Activated CD4-positive, alpha-beta T cell treated with anti-CD3 and anti-CD28 coated beads, Interleukin-2, amount 10 ng/mL, durations not matched to agents 7 days and 5 days (primary cell): ENCODE measurements at regions not wholly inside any gene's neighbourhood (a gene's known extent, or its start where the extent isn't known, plus 50 kb on each side); places are given as distances from the start of the nearest gene placed in this dataset.

Experiments
- CTCF ChIA-PET: fragments of 350-600 bp; sonication (Branson Sonifier 250); formaldehyde crosslinking; loops from one replicate; lab custom pipeline; 2021; ENCODE audit warnings: antibody characterized with exemption; lab: Charles Lee
- POLR2A ChIA-PET: fragments of 350-600 bp; sonication (Branson Sonifier 250); formaldehyde crosslinking; loops from one replicate; lab custom pipeline; 2021; ENCODE audit warnings: antibody characterized with exemption; lab: Charles Lee
- DNase-seq: peaks from one replicate; pipeline ENCODE4 v3.0.0-alpha.2; 2020
- H3K27ac Mint-ChIP-seq: one replicate; pipeline ENCODE4 v1.8.0; 2021; ENCODE audit warnings: mild to moderate bottlenecking, moderate library complexity, mixed read lengths
- H3K27me3 Mint-ChIP-seq: one replicate; pipeline ENCODE4 v1.8.0; 2021; ENCODE audit warnings: mixed read lengths
- H3K36me3 Mint-ChIP-seq: one replicate; pipeline ENCODE4 v1.8.0; 2021; ENCODE audit warnings: low read depth, mixed read lengths
- H3K4me1 Mint-ChIP-seq: one replicate; pipeline ENCODE4 v1.8.0; 2021; ENCODE audit warnings: mixed read lengths
- H3K4me3 Mint-ChIP-seq: one replicate; pipeline ENCODE4 v1.8.0; 2021; ENCODE audit warnings: mild to moderate bottlenecking, moderate library complexity, mixed read lengths
- H3K9me3 Mint-ChIP-seq: one replicate; pipeline ENCODE4 v1.8.0; 2021; ENCODE audit warnings: mixed read lengths

DNA sequence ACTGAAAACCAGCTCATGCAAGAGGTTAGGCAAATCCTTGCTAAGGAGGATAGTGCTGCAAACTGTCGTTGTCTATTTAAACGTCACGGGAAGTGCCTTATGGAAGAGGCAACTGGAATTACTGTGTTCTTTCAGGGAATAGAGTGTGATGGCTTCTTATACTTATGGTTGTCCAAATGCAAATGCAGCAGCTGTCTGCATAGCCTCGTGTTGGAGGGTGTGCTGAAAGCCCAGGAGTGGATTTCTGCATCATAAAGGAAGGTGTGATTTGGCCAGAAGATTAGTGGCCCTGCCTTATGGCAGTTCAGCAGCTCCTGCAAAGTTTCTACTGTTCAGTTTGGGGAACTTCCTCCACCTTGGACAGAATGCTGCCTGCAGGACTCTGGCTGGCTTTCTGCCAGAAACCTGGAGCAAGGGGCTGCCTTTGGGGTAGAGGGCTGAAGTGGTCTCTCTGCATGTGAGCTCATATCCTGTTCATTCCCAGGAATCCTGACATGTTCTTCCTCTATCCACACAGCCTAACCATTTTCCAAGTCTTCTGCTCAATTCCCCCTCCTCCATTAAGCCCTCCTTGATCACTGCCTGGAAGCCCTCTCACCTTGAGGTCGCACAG lies 321.2 kb upstream of the CXCR4 start:
- CTCF ChIA-PET, result interaction anchor here (1.2 kb wide), 1 partner anchor 8 kb away, joined by 4 read pairs; no protein-coding TSS in a partner anchor

GRCh38 chr2:136437461-136437860 lies 319.5 kb upstream of the CXCR4 start:
- ChIA-PET POLR2A (no interaction called here), CTCF (interaction anchor here (1.1 kb wide), 1 partner anchor 10 kb away, joined by 3 read pairs; no protein-coding TSS in a partner anchor)
- Mint-ChIP-seq H3K9me3 (no peaks in the 10 kb centered on the region), H3K27me3 (peaks cover 6% of the 10 kb centered on the region), H3K4me1 (no peaks in the 10 kb centered on the region), H3K36me3 (no peaks in the 10 kb centered on the region), H3K27ac (no peak overlapping the region), H3K4me3 (no peak overlapping the region)
- DNase-seq, result no peak

More for the DNA sequence above, 321.2 kb upstream of the CXCR4 start:
- POLR2A ChIA-PET, result no interaction called here
- Mint-ChIP-seq H3K4me1 (no peaks in the 10 kb centered on the region), H3K36me3 (no peaks in the 10 kb centered on the region), H3K27ac (no peak overlapping the region), H3K27me3 (peaks cover 6% of the 10 kb centered on the region), H3K4me3 (no peak overlapping the region), H3K9me3 (no peaks in the 10 kb centered on the region)
- DNase-seq, result no peak

DNA sequence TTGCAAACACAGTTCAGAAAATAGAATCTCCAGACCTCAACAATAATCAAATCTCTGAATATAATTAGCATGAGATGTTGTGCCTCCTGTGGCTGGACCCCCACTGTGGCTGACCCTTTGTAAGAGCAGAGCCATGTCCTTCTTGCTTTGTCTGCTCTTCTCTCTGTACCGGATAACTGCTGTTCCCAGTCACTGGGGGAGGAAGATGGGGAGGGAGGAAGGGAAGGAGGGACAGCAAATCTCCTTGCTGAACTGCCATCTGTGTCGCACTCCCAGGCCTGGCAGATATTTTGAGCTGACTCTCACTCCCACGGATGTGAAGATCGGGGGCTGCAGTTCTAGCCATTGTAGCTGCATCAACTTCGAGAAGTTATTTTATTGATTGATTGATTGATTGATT lies 319.0 kb upstream of the CXCR4 start:
- no peak for DNase-seq
- H3K27ac Mint-ChIP-seq, result no peak overlapping the region
- ChIA-PET CTCF (interaction anchor here (1.1 kb wide), 1 partner anchor 10 kb away, joined by 3 read pairs; no protein-coding TSS in a partner anchor), POLR2A (no interaction called here)
- no peak overlapping the region for H3K4me3 Mint-ChIP-seq
- H3K27me3 Mint-ChIP-seq, result peaks cover 6% of the 10 kb centered on the region
- H3K36me3 Mint-ChIP-seq, result no peaks in the 10 kb centered on the region
- H3K9me3 Mint-ChIP-seq, result no peaks in the 10 kb centered on the region
- H3K4me1 Mint-ChIP-seq, result no peaks in the 10 kb centered on the region

DNA sequence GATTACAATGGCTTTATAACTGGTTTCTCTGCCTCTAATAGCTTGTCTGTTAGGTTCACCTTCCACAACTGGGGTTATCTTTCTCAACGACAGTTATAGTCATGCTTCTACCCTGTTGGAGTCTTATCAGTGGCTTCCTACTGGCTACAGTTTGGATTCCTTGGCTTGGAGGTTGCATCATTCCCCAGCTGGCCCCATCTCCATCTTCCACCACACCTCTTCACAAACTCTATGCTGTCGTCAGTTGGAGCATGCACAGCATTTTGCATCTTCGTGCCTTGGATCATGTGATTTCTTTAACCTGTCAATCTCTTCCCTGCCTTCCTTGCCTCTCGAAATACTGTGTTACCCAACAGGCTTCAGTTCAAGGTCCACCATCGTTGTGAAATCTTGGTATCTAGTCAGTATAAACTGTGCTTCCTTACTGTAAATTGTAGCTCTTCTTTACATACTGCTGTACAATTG lies 316.3 kb upstream of the CXCR4 start:
- H3K9me3 Mint-ChIP-seq, result no peaks in the 10 kb centered on the region
- POLR2A ChIA-PET, result no interaction called here
- peaks cover 11% of the 10 kb centered on the region for H3K27me3 Mint-ChIP-seq
- no peaks in the 10 kb centered on the region for H3K4me1 Mint-ChIP-seq
- CTCF ChIA-PET, result interaction anchor here (1.2 kb wide), 1 partner anchor 11 kb away, joined by 6 read pairs; no protein-coding TSS in a partner anchor
- H3K36me3 Mint-ChIP-seq, result no peaks in the 10 kb centered on the region
- no peak for DNase-seq
- no peak overlapping the region for H3K4me3 Mint-ChIP-seq
- H3K27ac Mint-ChIP-seq, result no peak overlapping the region

GRCh38 chr2:136433261-136433660 lies 315.3 kb upstream of the CXCR4 start:
- no peak overlapping the region for H3K27ac Mint-ChIP-seq
- no peak for DNase-seq
- no peaks in the 10 kb centered on the region for H3K36me3 Mint-ChIP-seq
- ChIA-PET POLR2A (no interaction called here), CTCF (no interaction called here)
- H3K4me3 Mint-ChIP-seq, result no peak overlapping the region
- no peaks in the 10 kb centered on the region for H3K4me1 Mint-ChIP-seq
- H3K27me3 Mint-ChIP-seq, result peaks cover 17% of the 10 kb centered on the region
- no peaks in the 10 kb centered on the region for H3K9me3 Mint-ChIP-seq

DNA sequence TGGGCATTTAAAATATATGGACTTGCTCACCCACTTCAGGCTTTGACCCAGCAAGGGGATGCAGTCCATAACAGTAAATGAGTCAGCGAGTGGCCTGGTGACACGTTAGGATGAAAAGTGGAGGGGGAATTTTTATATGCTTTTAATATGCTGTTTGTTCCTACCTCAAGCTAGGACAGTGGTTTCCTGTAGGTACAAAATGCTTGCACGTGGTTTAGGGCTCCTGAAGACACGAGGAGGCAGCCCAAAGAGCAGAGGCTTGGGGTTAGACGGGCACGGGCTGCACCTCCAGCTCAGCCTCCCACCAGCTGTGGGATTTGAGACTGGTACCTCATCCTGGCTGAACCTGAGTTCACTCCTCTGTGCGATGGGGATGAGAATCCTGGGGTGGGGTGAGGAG lies 306.2 kb upstream of the CXCR4 start:
- H3K27me3 Mint-ChIP-seq, result peaks cover 52% of the 10 kb centered on the region
- H3K36me3 Mint-ChIP-seq, result no peaks in the 10 kb centered on the region
- H3K4me1 Mint-ChIP-seq, result peaks cover 25% of the 10 kb centered on the region
- H3K4me3 Mint-ChIP-seq, result peak overlapping the region; percentile 69
- no peaks in the 10 kb centered on the region for H3K9me3 Mint-ChIP-seq
- peak overlapping the region; percentile 62 for H3K27ac Mint-ChIP-seq
- CTCF ChIA-PET, result interaction anchor here (0.9 to 1.3 kb wide), 4 partner anchors 10 to 1415 kb away, joined by 3 to 6 read pairs (median 4); no protein-coding TSS in a partner anchor
- DNase-seq, result peak; percentile 16
- POLR2A ChIA-PET, result no interaction called here

GRCh38 chr2:136423516-136423996 lies 305.6 kb upstream of the CXCR4 start:
- H3K4me1 Mint-ChIP-seq, result peaks cover 25% of the 10 kb centered on the region
- POLR2A ChIA-PET, result no interaction called here

DNA sequence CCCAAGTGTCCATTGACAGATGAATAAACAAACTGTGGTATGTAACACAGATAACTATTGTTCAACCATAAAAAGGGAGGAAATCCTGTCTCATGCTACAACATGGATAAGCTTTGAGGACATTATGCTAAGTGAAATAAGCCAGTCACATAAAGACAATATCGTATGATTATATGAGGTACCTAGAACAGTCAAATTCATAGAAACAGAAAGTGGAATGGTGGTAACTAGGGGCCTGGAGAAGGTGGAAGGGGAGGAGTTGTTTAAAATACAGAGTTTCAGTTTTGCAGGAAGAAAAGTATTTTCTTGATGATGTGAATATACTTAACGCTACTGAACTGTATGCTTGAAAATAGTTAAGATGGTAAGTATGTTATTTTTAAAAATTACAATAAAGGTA lies 304.6 kb upstream of the CXCR4 start:
- H3K27ac Mint-ChIP-seq, result no peak overlapping the region
- CTCF ChIA-PET, result interaction anchor here (0.6 kb wide), 1 partner anchor 156 kb away, joined by 3 read pairs; no protein-coding TSS in a partner anchor
- POLR2A ChIA-PET, result interaction anchor here (0.7 kb wide), 1 partner anchor 40 kb away, joined by 3 read pairs; no protein-coding TSS in a partner anchor
- no peaks in the 10 kb centered on the region for H3K36me3 Mint-ChIP-seq
- peaks cover 25% of the 10 kb centered on the region for H3K4me1 Mint-ChIP-seq
- peaks cover 59% of the 10 kb centered on the region for H3K27me3 Mint-ChIP-seq
- no peak for DNase-seq
- H3K9me3 Mint-ChIP-seq, result no peaks in the 10 kb centered on the region
- peak overlapping the region; percentile 14 for H3K4me3 Mint-ChIP-seq

More at GRCh38 chr2:136423516-136423996, 305.6 kb upstream of the CXCR4 start:
- peak; percentile 85 for DNase-seq
- Mint-ChIP-seq H3K9me3 (no peaks in the 10 kb centered on the region), H3K27ac (peak overlapping the region; percentile 62), H3K27me3 (peaks cover 51% of the 10 kb centered on the region), H3K36me3 (no peaks in the 10 kb centered on the region), H3K4me3 (peak overlapping the region; percentile 69)
- CTCF ChIA-PET, result interaction anchor here (0.7 to 1.3 kb wide), 5 partner anchors 10 to 1808 kb away, joined by 3 to 6 read pairs (median 4); no protein-coding TSS in a partner anchor

GRCh38 chr2:136420346-136420745 lies 302.4 kb upstream of the CXCR4 start:
- no peaks in the 10 kb centered on the region for H3K36me3 Mint-ChIP-seq
- no peak for DNase-seq
- no peak overlapping the region for H3K4me3 Mint-ChIP-seq
- POLR2A ChIA-PET, result no interaction called here
- CTCF ChIA-PET, result no interaction called here
- peaks cover 50% of the 10 kb centered on the region for H3K27me3 Mint-ChIP-seq
- H3K9me3 Mint-ChIP-seq, result no peaks in the 10 kb centered on the region
- H3K27ac Mint-ChIP-seq, result no peak overlapping the region
- peaks cover 25% of the 10 kb centered on the region for H3K4me1 Mint-ChIP-seq

DNA sequence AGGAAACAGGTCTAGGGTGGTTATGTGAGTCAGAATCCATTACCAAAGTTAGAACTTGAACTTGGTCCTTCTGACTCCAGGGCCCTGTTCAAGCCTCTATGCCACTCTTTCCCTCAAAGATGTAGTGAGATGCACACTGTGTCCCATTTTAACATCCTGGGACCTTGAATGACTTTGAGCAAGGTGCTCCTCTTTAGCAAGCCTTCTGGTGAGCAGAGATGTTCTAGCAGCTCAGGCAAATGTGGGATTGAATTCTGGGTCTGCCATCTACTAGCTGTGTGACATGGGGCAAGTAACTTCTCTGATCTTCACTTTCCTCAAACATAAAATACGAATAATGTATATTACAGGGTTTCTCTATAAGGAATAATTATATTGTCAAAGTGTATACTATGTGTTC lies 294.0 kb upstream of the CXCR4 start:
- no peak overlapping the region for H3K27ac Mint-ChIP-seq
- no peaks in the 10 kb centered on the region for H3K36me3 Mint-ChIP-seq
- peaks cover 28% of the 10 kb centered on the region for H3K27me3 Mint-ChIP-seq
- H3K9me3 Mint-ChIP-seq, result no peaks in the 10 kb centered on the region
- H3K4me3 Mint-ChIP-seq, result no peak overlapping the region
- no peak for DNase-seq
- POLR2A ChIA-PET, result no interaction called here
- CTCF ChIA-PET, result no interaction called here
- no peaks in the 10 kb centered on the region for H3K4me1 Mint-ChIP-seq

- ChIA-PET CTCF (interaction anchor here (1.6 kb wide), 1 partner anchor 26 kb away, joined by 4 read pairs; no protein-coding TSS in a partner anchor), POLR2A (no interaction called here)
- H3K27ac Mint-ChIP-seq, result no peak overlapping the region
- no peaks in the 10 kb centered on the region for H3K9me3 Mint-ChIP-seq
- DNase-seq, result no peak
- H3K4me3 Mint-ChIP-seq, result no peak overlapping the region
- H3K27me3 Mint-ChIP-seq, result peaks cover 24% of the 10 kb centered on the region
- H3K4me1 Mint-ChIP-seq, result no peaks in the 10 kb centered on the region
- no peaks in the 10 kb centered on the region for H3K36me3 Mint-ChIP-seq
Observed at GRCh38 chr2:136410673-136411072, 292.7 kb upstream of the CXCR4 start.

GRCh38 chr2:136408795-136409194 lies 290.8 kb upstream of the CXCR4 start:
- ChIA-PET CTCF (no interaction called here), POLR2A (no interaction called here)
- Mint-ChIP-seq H3K4me3 (no peak overlapping the region), H3K27ac (no peak overlapping the region), H3K4me1 (no peaks in the 10 kb centered on the region), H3K9me3 (no peaks in the 10 kb centered on the region), H3K36me3 (no peaks in the 10 kb centered on the region), H3K27me3 (peaks cover 36% of the 10 kb centered on the region)
- DNase-seq, result no peak

DNA sequence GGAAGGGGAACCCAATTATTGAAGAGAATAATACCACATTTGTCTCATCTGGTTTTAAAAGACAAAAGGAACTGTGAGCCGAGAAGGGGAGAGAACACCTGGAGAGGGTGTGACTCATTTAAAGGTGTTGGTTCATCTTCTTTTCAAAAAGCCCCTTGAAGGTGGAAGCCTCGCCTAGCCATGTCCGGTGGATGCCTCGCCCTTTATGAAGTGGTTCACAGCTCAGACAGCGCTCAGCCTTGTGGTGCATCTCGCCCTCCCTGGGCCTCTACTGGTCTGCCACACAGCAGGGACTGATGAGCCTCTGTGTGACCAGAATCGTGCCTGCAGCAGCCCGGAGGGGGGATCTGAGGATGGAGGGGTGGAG lies 290.0 kb upstream of the CXCR4 start:
- Mint-ChIP-seq H3K27me3 (peaks cover 42% of the 10 kb centered on the region), H3K9me3 (no peaks in the 10 kb centered on the region), H3K4me3 (no peak overlapping the region), H3K4me1 (no peaks in the 10 kb centered on the region), H3K36me3 (no peaks in the 10 kb centered on the region), H3K27ac (no peak overlapping the region)
- DNase-seq, result no peak
- ChIA-PET POLR2A (no interaction called here), CTCF (no interaction called here)
